ENCODE measurements at regions not wholly inside any gene's neighbourhood (a gene's known extent, or its start where the extent isn't known, plus 50 kb on each side); places are given as distances from the start of the nearest gene placed in this dataset.
"Not testable (repeated sequence)": the region's sequence is repeated elsewhere in the genome, so short reads cannot be mapped to it uniquely, and the experiment has no call there.

- no CpG with 5 or more reads among the region's 12 CpGs for WGBS (ENCODE audit: extremely low coverage, insufficient read length, low lambda C conversion rate)
- H3K9ac ChIP-seq (ENCODE audit: extremely low read depth, insufficient read length, low read length); H2AFZ ChIP-seq (ENCODE audit: low read length); H2BK120ac ChIP-seq (ENCODE audit: low read depth, low read length, poor library complexity, severe bottlenecking); H3K14ac ChIP-seq (ENCODE audit: insufficient read depth, low read length); H3K27me3 Mint-ChIP-seq (ENCODE audit: low read depth); H3T11ph ChIP-seq (ENCODE audit: low read length); H4K5ac ChIP-seq (ENCODE audit: insufficient read length, low read depth, low read length); H4K8ac ChIP-seq (replicated peaks; ENCODE audit: insufficient read length, low read depth, low read length); H2BK5ac ChIP-seq (ENCODE audit: insufficient read length, low read length); H2BK15ac ChIP-seq (ENCODE audit: low read depth, low read length); H3K79me1 ChIP-seq (ENCODE audit: insufficient read depth, low read depth, low read length, poor library complexity, severe bottlenecking); H3K4me2 ChIP-seq (ENCODE audit: insufficient read depth, insufficient read length, low read length); H3K4me3 Mint-ChIP-seq; H3K4ac ChIP-seq (ENCODE audit: low read depth, low read length); H3K23ac ChIP-seq (ENCODE audit: insufficient read length, low read depth, low read length); DNase-seq; H3K18ac ChIP-seq (ENCODE audit: insufficient read length, low read depth, low read length); H3K36me3 Mint-ChIP-seq (ENCODE audit: insufficient read depth in 1 of 3, low read depth in 3 of 3); H3K27me3 ChIP-seq (ENCODE audit: insufficient read depth, low read length); H3K4me1 Mint-ChIP-seq; H4K20me1 ChIP-seq (ENCODE audit: control insufficient read depth, insufficient read depth, insufficient read length); H2BK12ac ChIP-seq (ENCODE audit: insufficient read length, low read depth, low read length); H3K23me2 ChIP-seq (ENCODE audit: insufficient read length, low read depth, low read length, poor library complexity, severe bottlenecking); H3K4me1 ChIP-seq (ENCODE audit: insufficient read depth, low read length); H2AK5ac ChIP-seq (ENCODE audit: insufficient read length, low read length); H4K91ac ChIP-seq (ENCODE audit: insufficient read length, low read depth, low read length); H3K9me3 Mint-ChIP-seq; H2BK20ac ChIP-seq (ENCODE audit: low read depth, low read length, poor library complexity, severe bottlenecking); H3K79me2 ChIP-seq (ENCODE audit: insufficient read depth, low read length); H3K9me3 ChIP-seq (ENCODE audit: control insufficient read depth, low read depth, low read length); H3K27ac ChIP-seq (ENCODE audit: insufficient read length, low read depth, low read length); H3K56ac ChIP-seq (ENCODE audit: insufficient read length, low read depth, low read length); H3K27ac Mint-ChIP-seq: not testable (repeated sequence)
- TF ChIP-seq, protein P1, sequence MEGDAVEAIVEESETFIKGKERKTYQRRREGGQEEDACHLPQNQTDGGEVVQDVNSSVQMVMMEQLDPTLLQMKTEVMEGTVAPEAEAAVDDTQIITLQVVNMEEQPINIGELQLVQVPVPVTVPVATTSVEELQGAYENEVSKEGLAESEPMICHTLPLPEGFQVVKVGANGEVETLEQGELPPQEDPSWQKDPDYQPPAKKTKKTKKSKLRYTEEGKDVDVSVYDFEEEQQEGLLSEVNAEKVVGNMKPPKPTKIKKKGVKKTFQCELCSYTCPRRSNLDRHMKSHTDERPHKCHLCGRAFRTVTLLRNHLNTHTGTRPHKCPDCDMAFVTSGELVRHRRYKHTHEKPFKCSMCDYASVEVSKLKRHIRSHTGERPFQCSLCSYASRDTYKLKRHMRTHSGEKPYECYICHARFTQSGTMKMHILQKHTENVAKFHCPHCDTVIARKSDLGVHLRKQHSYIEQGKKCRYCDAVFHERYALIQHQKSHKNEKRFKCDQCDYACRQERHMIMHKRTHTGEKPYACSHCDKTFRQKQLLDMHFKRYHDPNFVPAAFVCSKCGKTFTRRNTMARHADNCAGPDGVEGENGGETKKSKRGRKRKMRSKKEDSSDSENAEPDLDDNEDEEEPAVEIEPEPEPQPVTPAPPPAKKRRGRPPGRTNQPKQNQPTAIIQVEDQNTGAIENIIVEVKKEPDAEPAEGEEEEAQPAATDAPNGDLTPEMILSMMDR (conservative IDR thresholded peaks at IDR 0.05): peak; percentile 39; the same call in 2 of the 3 replicates
These were observed 246.3 kb downstream of the IL15 start for GRCh38 chr4:141882650-141883049.

Data from H9 (cell line).